ENCODE measurements at regions not wholly inside any gene's neighbourhood (a gene's known extent, or its start where the extent isn't known, plus 50 kb on each side); places are given as distances from the start of the nearest gene placed in this dataset.

DNA sequence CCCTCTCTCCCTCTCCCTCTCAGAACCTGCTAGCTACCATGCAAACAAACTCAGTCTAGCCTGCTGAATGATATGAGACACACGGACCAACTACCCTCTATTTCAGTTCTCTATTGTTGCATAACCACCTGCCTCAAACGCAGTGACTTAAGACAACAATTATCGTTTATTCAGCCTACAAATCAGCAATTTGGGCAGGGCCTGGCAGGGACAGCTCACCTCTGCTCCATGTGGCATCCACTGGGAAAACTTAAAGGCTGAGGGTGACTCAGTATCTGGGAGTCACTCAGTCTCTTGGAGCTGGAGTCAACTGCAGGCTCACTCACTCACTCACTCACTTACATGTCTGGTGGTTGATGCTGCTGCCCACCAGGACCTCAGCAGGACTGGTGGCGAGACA is 121.3 kb downstream of the SEC16B start:
- no peak for DNase-seq
- ChIA-PET CTCF (no interaction called here), POLR2A (no interaction called here)
- no peak for TF ChIP-seq CTCF (IDR thresholded peaks at IDR 0.05)
- ATAC-seq: no peak
- Mint-ChIP-seq H3K27ac (no peak overlapping the region), H3K36me3 (ENCODE audit: low read depth) (no peaks in the 10 kb centered on the region), H3K9me3 (peaks cover 2% of the 10 kb centered on the region), H3K4me1 (ENCODE audit: low read depth) (no peaks in the 10 kb centered on the region), H3K4me3 (no peak overlapping the region), H3K27me3 (no peaks in the 10 kb centered on the region)
- intact Hi-C loops (cut with micrococcal nuclease): no loop called here

GRCh38 chr1:177847843-177848242 is 122.0 kb downstream of the SEC16B start:
- POLR2A ChIA-PET: no interaction called here
- ATAC-seq (no peak), DNase-seq (no peak)
- Mint-ChIP-seq H3K4me3 (no peak overlapping the region), H3K27ac (no peak overlapping the region), H3K36me3 (ENCODE audit: low read depth) (no peaks in the 10 kb centered on the region), H3K4me1 (ENCODE audit: low read depth) (no peaks in the 10 kb centered on the region), H3K27me3 (no peaks in the 10 kb centered on the region), H3K9me3 (peaks cover 2% of the 10 kb centered on the region)
- no peak for TF ChIP-seq CTCF (IDR thresholded peaks at IDR 0.05)
- intact Hi-C loops (cut with micrococcal nuclease): no loop called here
- CTCF ChIA-PET: no interaction called here

DNA sequence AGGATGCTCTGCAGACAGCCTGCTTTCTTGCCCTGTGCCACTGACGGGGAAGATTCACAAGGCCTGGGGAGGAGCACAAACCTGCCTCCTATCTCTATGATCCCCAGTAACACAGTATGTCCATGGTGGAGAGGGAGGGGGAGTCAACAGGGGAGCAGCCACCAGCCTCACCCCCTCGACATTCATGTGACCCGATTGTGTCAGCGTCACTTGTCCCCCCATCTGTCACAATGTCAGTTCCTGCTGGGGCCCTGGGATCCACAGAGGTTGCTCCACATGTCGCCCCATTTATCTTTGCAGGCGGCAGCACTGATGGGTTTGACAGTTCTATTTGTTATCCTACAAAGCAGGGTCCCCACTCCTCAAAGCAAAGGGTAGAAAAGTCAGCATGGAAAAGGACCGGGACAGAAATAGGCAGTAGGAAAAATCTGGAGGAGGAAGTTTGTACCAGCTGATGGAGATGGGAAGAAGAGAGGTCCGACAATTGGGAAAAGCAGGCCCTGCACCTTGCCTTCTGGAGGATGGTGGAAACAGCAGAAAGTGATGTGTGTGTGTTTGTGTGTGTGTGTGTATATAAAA is 130.9 kb downstream of the SEC16B start:
- ATAC-seq: no peak
- H3K27ac Mint-ChIP-seq: no peak overlapping the region
- DNase-seq: no peak
- CTCF ChIA-PET: no interaction called here
- H3K27me3 Mint-ChIP-seq: peaks cover 1% of the 10 kb centered on the region
- intact Hi-C loops (cut with micrococcal nuclease): no loop called here
- no peaks in the 10 kb centered on the region for H3K9me3 Mint-ChIP-seq
- no peak overlapping the region for H3K4me3 Mint-ChIP-seq
- no peaks in the 10 kb centered on the region for H3K36me3 Mint-ChIP-seq (ENCODE audit: low read depth)
- no peak for TF ChIP-seq CTCF (IDR thresholded peaks at IDR 0.05)
- H3K4me1 Mint-ChIP-seq (ENCODE audit: low read depth): no peaks in the 10 kb centered on the region
- POLR2A ChIA-PET: no interaction called here

DNA sequence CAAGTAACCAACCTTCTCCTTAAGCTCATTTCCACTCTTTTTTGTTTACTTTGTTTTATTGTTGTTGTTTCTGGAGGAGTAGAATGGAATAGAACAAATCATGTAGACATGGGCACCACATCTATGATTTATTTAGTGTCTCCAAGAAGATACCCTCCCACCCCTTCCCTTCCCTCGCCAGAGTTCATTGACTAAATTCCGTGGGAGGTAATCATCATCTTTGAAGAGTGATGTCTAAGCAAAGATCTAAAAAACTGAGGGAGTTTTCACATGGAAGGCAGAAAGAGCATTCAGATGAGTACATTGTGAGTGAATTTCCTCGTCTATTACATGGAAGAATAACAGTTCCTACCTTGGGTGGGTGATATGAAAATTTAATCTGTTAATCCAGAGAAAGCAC is 136.2 kb downstream of the SEC16B start:
- Mint-ChIP-seq H3K9me3 (no peaks in the 10 kb centered on the region), H3K27me3 (peaks cover 1% of the 10 kb centered on the region), H3K4me1 (ENCODE audit: low read depth) (no peaks in the 10 kb centered on the region), H3K4me3 (no peak overlapping the region), H3K36me3 (ENCODE audit: low read depth) (no peaks in the 10 kb centered on the region), H3K27ac (no peak overlapping the region)
- intact Hi-C loops (cut with micrococcal nuclease): no loop called here
- no peak for ATAC-seq
- no peak for TF ChIP-seq CTCF (IDR thresholded peaks at IDR 0.05)
- ChIA-PET POLR2A (no interaction called here), CTCF (no interaction called here)
- DNase-seq: no peak

GRCh38 chr1:177830531-177831135 is 139.2 kb downstream of the SEC16B start:
- Mint-ChIP-seq H3K36me3 (ENCODE audit: low read depth) (no peaks in the 10 kb centered on the region), H3K4me1 (ENCODE audit: low read depth) (no peaks in the 10 kb centered on the region), H3K27me3 (peaks cover 1% of the 10 kb centered on the region), H3K27ac (no peak overlapping the region), H3K9me3 (no peaks in the 10 kb centered on the region), H3K4me3 (no peak overlapping the region)
- CTCF ChIA-PET: no interaction called here
- ATAC-seq (no peak), DNase-seq (no peak)
- POLR2A ChIA-PET: no interaction called here
- TF ChIP-seq CTCF (IDR thresholded peaks at IDR 0.05): no peak
- intact Hi-C loops (cut with micrococcal nuclease): no loop called here

All from activated CD8-positive, alpha-beta T cell treated with anti-CD3 and anti-CD28 coated beads for 36 hours (primary cell).